Lung (tissue), 12 donors: ENCODE measurements at regions not wholly inside any gene's neighbourhood (a gene's known extent, or its start where the extent isn't known, plus 50 kb on each side); places are given as distances from the start of the nearest gene placed in this dataset. TPM values are rescaled to one million over a fixed set of nuclear protein-coding genes. Genes with fewer than 3 reads are reported as not detected.

Experiments
- ATAC-seq: fragments of 200-7000 bp; cut with Tn5 transposase; one replicate; pipeline ENCODE4 v1.9.1; 2020; ENCODE audit warnings: moderate number of reproducible peaks; ENCODE audit not compliant: insufficient read depth, low FRiP score
- DNase-seq, 3 donors: peaks; one replicate each; pipeline ENCODE4 v3.0.0-alpha.2; 2013 to 2017
- H3K27ac ChIP-seq, 2 donors: one replicate each; pipeline ENCODE4 v1.5.1; 2013; ENCODE audit warnings: mild to moderate bottlenecking in 2 of 2, moderate library complexity in 2 of 2, control low read depth in 1 of 2, inconsistent platforms in 1 of 2, low read depth in 1 of 2, low read length in 1 of 2
- H3K27me3 ChIP-seq, 3 donors: one replicate each; pipeline ENCODE4 v1.5.1; 2013; ENCODE audit warnings: low read length in 2 of 3; ENCODE audit not compliant: control insufficient read depth in 3 of 3, insufficient read depth in 3 of 3
- H3K36me3 ChIP-seq, 4 donors: one replicate each; pipeline ENCODE4 v1.5.1; 2013; ENCODE audit warnings: low read length in 4 of 4, mild to moderate bottlenecking in 1 of 4, moderate library complexity in 1 of 4; ENCODE audit not compliant: control insufficient read depth in 4 of 4, insufficient read depth in 4 of 4
- H3K4me1 ChIP-seq, 5 donors: one replicate each; pipeline ENCODE4 v1.5.1; 2013; ENCODE audit warnings: low read length in 5 of 5, mild to moderate bottlenecking in 2 of 5, moderate library complexity in 1 of 5; ENCODE audit not compliant: control insufficient read depth in 5 of 5, insufficient read depth in 5 of 5
- H3K4me3 ChIP-seq: one replicate; pipeline ENCODE4 v1.5.1; 2013; ENCODE audit warnings: mild to moderate bottlenecking, control low read depth, moderate library complexity
- H3K9ac ChIP-seq, 2 donors: one replicate each; pipeline ENCODE4 v1.5.1; 2013; ENCODE audit warnings: low read length in 2 of 2, control low read depth in 1 of 2; ENCODE audit not compliant: insufficient read depth in 1 of 2
- H3K9me3 ChIP-seq, 4 donors: one replicate each; pipeline ENCODE4 v1.5.1; 2013; ENCODE audit warnings: low read length in 3 of 4, mild to moderate bottlenecking in 1 of 4, moderate library complexity in 1 of 4; ENCODE audit not compliant: control insufficient read depth in 4 of 4, insufficient read depth in 3 of 4
- CTCF ChIP-seq: IDR thresholded peaks from 2 replicates; pipeline ENCODE4 v1.5.1; 2012; ENCODE audit warnings: mild to moderate bottlenecking; ENCODE audit errors: control extremely low read depth, extremely low read depth
- WGBS, 2 donors: extraction: QIAGEN DNeasy Blood & Tissue Kit; methylation state at CpG; one replicate each; pipeline ENCODE4 v1.1.7; 2013; 5-methylcytosine and 5-hydroxymethylcytosine counted together
- small RNA-seq: library from RNA; depleted of rRNA; stranded (forward); fragments of <200 nt; gene quantifications from one replicate; pipeline ENCODE3, GENCODE V24; 2014; ENCODE audit warnings: low replicate concordance
- donor health status: control.
- donor health status: control.
- donor health status: Bipolar disorder and iron deficiency.
- donor health status: healthy.
- donor health status: DM: yes; HTN: yes; CAD: no.

- DNase-seq = no peak
- no peak overlapping the region for H3K27ac ChIP-seq
- no peak overlapping the region for H3K4me3 ChIP-seq
- H3K36me3 ChIP-seq = no peaks in the 10 kb centered on the region
- no peaks in the 10 kb centered on the region for H3K4me1 ChIP-seq
- no peak overlapping the region for H3K9ac ChIP-seq
- H3K9me3 ChIP-seq = no peaks in the 10 kb centered on the region
- H3K27me3 ChIP-seq = no peaks in the 10 kb centered on the region
- TF ChIP-seq CTCF = no peak
- no peak for ATAC-seq
Observed at GRCh38 chr1:237959838-237960237, 69.1 kb upstream of the ZP4 start.

- no peak for TF ChIP-seq CTCF
- DNase-seq = no peak
- H3K9me3 ChIP-seq = no peaks in the 10 kb centered on the region
- no peak overlapping the region for H3K9ac ChIP-seq
- no peaks in the 10 kb centered on the region for H3K4me1 ChIP-seq
- ATAC-seq = no peak
- no peak overlapping the region for H3K4me3 ChIP-seq
- WGBS, 2 donors = 80 to 85% methylated on average over 7 of the region's 7 CpGs
- no peaks in the 10 kb centered on the region for H3K36me3 ChIP-seq
- H3K27ac ChIP-seq = no peak overlapping the region
- H3K27me3 ChIP-seq = no peaks in the 10 kb centered on the region
Observed at GRCh38 chr1:237953238-237953637, 62.5 kb upstream of the ZP4 start.

Small RNA genes in the stretch of these regions (small RNA-seq; reads per million reads assigned to genes)
- not detected for gene AL356010.1
- not detected for gene AL590135.1
- gene RNU6-725P = not detected
